ENCODE measurements at regions not wholly inside any gene's neighbourhood (a gene's known extent, or its start where the extent isn't known, plus 50 kb on each side); places are given as distances from the start of the nearest gene placed in this dataset.

- H3K4me2 ChIP-seq (ENCODE audit: control insufficient read depth, insufficient read depth) = no peak overlapping the region
- TF ChIP-seq TCF3 (IDR thresholded peaks at IDR 0.05; ENCODE audit: borderline replicate concordance, insufficient read depth, low read depth, low read length) (no peak), FOXM1 (IDR thresholded peaks at IDR 0.05; ENCODE audit: low read depth, low read length) (no peak), NR2C2 (IDR thresholded peaks at IDR 0.05; ENCODE audit: borderline replicate concordance, control insufficient read depth, insufficient read length, low read depth) (no peak), LARP7 (IDR thresholded peaks at IDR 0.05) (no peak), CREB1 (IDR thresholded peaks at IDR 0.05; ENCODE audit: low read depth) (no peak), SIN3A (IDR thresholded peaks at IDR 0.05; ENCODE audit: low read depth, low read length) (no peak), CBX3 (IDR thresholded peaks at IDR 0.05; ENCODE audit: borderline replicate concordance, low read depth) (no peak), RAD51 (IDR thresholded peaks at IDR 0.05) (no peak)
- ChIA-PET CTCF (no interaction called here), POLR2A (no interaction called here), SMC1A (ENCODE audit: uncharacterized antibody, unreplicated experiment) (no interaction called here), RAD21 (ENCODE audit: unreplicated experiment) (no interaction called here)
- no peaks in the 10 kb centered on the region for H3K4me1 ChIP-seq (ENCODE audit: control insufficient read depth, insufficient read depth, low read length)
- no peak overlapping the region for H2AFZ ChIP-seq (ENCODE audit: control insufficient read depth, low read depth, low read length)
- H3K9me3 ChIP-seq (replicated peaks; ENCODE audit: control insufficient read depth, insufficient read depth, low read length) = no peaks in the 10 kb centered on the region
- ATAC-seq (no peak), DNase-seq (ENCODE audit: low read depth, low spot score) (no peak), FAIRE-seq (no peak)
- no peak overlapping the region for H3K27ac ChIP-seq (ENCODE audit: control insufficient read depth, insufficient read depth)
- in situ Hi-C loops (cut with MboI) (no loop called here), intact Hi-C loops (cut with micrococcal nuclease; ENCODE audit: unreplicated experiment) (no loop called here)
- H3K9ac ChIP-seq (ENCODE audit: control insufficient read depth, insufficient read depth, low read length) = no peak overlapping the region
- no peaks in the 10 kb centered on the region for H4K20me1 ChIP-seq (ENCODE audit: control insufficient read depth, insufficient read depth)
- H3K27me3 ChIP-seq (replicated peaks in 1 of 2; ENCODE audit: control insufficient read depth in 2 of 2, insufficient read depth in 2 of 2, low read length in 1 of 2) = no peaks in the 10 kb centered on the region
- BruUV-seq (replicated peaks) = no TSS peak
- H3K79me2 ChIP-seq (ENCODE audit: control insufficient read depth, insufficient read depth, low read length) = no peaks in the 10 kb centered on the region
- H3K36me3 ChIP-seq (ENCODE audit: control insufficient read depth in 2 of 2, insufficient read depth in 2 of 2, low read length in 1 of 2) = no peaks in the 10 kb centered on the region
- H3K4me3 ChIP-seq = no peak overlapping the region
Observed at GRCh38 chr10:55212051-55212450, 411.0 kb upstream of the PCDH15 start.

- no peaks in the 10 kb centered on the region for H4K20me1 ChIP-seq (ENCODE audit: control insufficient read depth, insufficient read depth)
- POLR2A ChIA-PET = no interaction called here
- no TSS peak for BruUV-seq (replicated peaks)
- SMC1A ChIA-PET (ENCODE audit: uncharacterized antibody, unreplicated experiment) = interaction anchor here (1.3 kb wide), 1 partner anchor 11 kb away, joined by 3 read pairs; no protein-coding TSS in a partner anchor
- H3K4me1 ChIP-seq (ENCODE audit: control insufficient read depth, insufficient read depth, low read length) = no peaks in the 10 kb centered on the region
- H3K27me3 ChIP-seq (replicated peaks in 1 of 2; ENCODE audit: control insufficient read depth in 2 of 2, insufficient read depth in 2 of 2, low read length in 1 of 2) = no peaks in the 10 kb centered on the region
- H3K79me2 ChIP-seq (ENCODE audit: control insufficient read depth, insufficient read depth, low read length) = no peaks in the 10 kb centered on the region
- H3K9ac ChIP-seq (ENCODE audit: control insufficient read depth, insufficient read depth, low read length) = no peak overlapping the region
- no peak overlapping the region for H3K27ac ChIP-seq (ENCODE audit: control insufficient read depth, insufficient read depth)
- RAD21 ChIA-PET (ENCODE audit: unreplicated experiment) = no interaction called here
- no peak overlapping the region for H3K4me3 ChIP-seq
- no peak for FAIRE-seq
- intact Hi-C loops (cut with micrococcal nuclease; ENCODE audit: unreplicated experiment) (no loop called here), in situ Hi-C loops (cut with MboI) (no loop called here)
- no peaks in the 10 kb centered on the region for H3K36me3 ChIP-seq (ENCODE audit: control insufficient read depth in 2 of 2, insufficient read depth in 2 of 2, low read length in 1 of 2)
- H3K4me2 ChIP-seq (ENCODE audit: control insufficient read depth, insufficient read depth) = no peak overlapping the region
- no peak for DNase-seq (ENCODE audit: low read depth, low spot score)
- no peak overlapping the region for H2AFZ ChIP-seq (ENCODE audit: control insufficient read depth, low read depth, low read length)
- CTCF ChIA-PET = no interaction called here
- H3K9me3 ChIP-seq (replicated peaks; ENCODE audit: control insufficient read depth, insufficient read depth, low read length) = no peaks in the 10 kb centered on the region
- no peak for ATAC-seq
- TF ChIP-seq ZNF207 (IDR thresholded peaks at IDR 0.05; ENCODE audit: borderline replicate concordance) (no peak), YY1 (IDR thresholded peaks at IDR 0.05; ENCODE audit: low read depth, low read length) (no peak), ZNF24 (IDR thresholded peaks at IDR 0.05) (no peak), BHLHE40 (IDR thresholded peaks at IDR 0.05; ENCODE audit: borderline replicate concordance in 1 of 2, low read depth in 2 of 2, low read length in 1 of 2) (no peak), MXI1 (IDR thresholded peaks at IDR 0.05; ENCODE audit: low read depth, low read length) (no peak)
- TF ChIP-seq, protein P1, sequence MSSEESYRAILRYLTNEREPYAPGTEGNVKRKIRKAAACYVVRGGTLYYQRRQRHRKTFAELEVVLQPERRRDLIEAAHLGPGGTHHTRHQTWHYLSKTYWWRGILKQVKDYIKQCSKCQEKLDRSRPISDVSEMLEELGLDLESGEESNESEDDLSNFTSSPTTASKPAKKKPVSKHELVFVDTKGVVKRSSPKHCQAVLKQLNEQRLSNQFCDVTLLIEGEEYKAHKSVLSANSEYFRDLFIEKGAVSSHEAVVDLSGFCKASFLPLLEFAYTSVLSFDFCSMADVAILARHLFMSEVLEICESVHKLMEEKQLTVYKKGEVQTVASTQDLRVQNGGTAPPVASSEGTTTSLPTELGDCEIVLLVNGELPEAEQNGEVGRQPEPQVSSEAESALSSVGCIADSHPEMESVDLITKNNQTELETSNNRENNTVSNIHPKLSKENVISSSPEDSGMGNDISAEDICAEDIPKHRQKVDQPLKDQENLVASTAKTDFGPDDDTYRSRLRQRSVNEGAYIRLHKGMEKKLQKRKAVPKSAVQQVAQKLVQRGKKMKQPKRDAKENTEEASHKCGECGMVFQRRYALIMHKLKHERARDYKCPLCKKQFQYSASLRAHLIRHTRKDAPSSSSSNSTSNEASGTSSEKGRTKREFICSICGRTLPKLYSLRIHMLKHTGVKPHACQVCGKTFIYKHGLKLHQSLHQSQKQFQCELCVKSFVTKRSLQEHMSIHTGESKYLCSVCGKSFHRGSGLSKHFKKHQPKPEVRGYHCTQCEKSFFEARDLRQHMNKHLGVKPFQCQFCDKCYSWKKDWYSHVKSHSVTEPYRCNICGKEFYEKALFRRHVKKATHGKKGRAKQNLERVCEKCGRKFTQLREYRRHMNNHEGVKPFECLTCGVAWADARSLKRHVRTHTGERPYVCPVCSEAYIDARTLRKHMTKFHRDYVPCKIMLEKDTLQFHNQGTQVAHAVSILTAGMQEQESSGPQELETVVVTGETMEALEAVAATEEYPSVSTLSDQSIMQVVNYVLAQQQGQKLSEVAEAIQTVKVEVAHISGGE (CRISPR knock-in tag; IDR thresholded peaks at IDR 0.05) = no peak
Observed at GRCh38 chr10:55203874-55204273, 402.8 kb upstream of the PCDH15 start.
